ENCODE measurements at regions not wholly inside any gene's neighbourhood (a gene's known extent, or its start where the extent isn't known, plus 50 kb on each side); places are given as distances from the start of the nearest gene placed in this dataset.

DNA sequence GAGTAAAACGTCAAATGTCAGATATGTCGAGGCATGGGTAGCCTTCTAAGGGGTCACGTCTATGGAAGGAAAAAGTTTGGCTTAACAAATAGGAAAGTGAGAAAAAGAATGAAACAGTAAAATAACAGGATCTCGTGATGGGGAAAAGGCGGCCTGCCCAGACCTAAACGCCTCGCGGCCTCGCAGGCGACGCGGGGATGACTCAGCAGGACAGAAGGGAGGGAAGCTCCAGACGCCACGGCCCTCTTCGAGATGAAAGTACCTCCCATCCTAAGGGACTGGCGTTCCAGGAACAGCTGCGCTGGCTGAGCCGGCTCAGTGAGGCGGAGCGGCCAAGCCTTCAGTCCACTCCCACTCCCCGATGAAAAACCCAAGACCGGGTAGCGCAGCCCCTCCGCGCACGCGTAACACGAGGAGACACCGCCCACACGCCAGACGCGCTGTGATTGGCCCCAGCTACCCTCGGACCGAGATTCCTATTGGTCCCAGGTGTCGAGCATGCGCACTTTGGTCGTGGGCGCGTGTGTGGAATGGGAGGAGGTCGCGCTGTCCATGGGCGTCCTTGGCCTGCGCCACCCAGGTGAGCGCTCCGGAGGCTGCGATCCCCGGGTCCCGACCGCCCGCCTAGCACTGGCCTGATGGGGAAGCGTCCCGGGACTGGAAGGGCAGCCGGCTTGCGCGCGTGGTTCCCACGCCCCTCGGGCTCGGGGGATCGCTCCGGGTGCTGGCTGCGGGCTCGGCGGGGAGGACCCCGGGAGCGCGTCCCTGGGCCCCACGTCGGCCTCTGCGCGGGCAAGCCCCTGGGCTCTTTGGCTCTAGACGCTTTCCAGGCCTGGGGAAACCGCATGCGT is 588.5 kb downstream of the MTRR start (continued):
- peak; percentile 51; the same call in 1 of the 2 replicates for TF ChIP-seq MYC (CRISPR knock-in tag; IDR thresholded peaks at IDR 0.05; ENCODE audit: borderline replicate concordance)
- no peak for TF ChIP-seq STAG1 (CRISPR knock-in tag; IDR thresholded peaks at IDR 0.05)
- TF ChIP-seq ZNF101 (CRISPR knock-in tag; IDR thresholded peaks at IDR 0.05; ENCODE audit: borderline replicate concordance, low read depth) = no peak
- TF ChIP-seq ZNF768 (CRISPR knock-in tag; IDR thresholded peaks at IDR 0.05) = no peak

DNA sequence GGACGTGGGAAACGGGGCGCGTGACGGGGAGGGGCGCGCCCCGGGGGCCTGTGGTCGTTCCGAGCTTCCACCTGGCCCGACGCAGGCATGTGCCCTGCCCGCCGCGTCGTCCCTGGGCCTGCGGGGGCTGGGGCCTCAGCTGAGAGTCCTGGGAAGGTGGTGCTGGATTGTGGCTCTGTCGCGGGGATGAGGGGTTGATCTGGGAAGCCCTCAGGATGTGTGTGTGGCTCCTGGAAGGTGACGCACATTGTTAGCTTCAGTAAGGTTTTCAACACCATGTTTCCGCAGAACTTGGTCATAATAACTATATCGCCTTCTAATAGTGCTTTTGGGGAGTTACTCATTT is 589.1 kb downstream of the MTRR start:
- peaks cover 13% of the 10 kb centered on the region for H3K79me2 ChIP-seq (ENCODE audit: insufficient read depth, low read length)
- intact Hi-C loops (cut with micrococcal nuclease; ENCODE audit: unreplicated experiment) (no loop called here), in situ Hi-C loops (cut with HindIII; ENCODE audit: extremely low pct_ligation_motif_present, low pct_unique_long_range_greater_than_20kb) (no loop called here)
- H3K9me3 ChIP-seq (ENCODE audit: low read length) = peaks cover 13% of the 10 kb centered on the region; the same call in 1 of the 2 replicates
- H3K9ac ChIP-seq (ENCODE audit: insufficient read depth, low read depth, low read length) = peak overlapping the region; percentile 77
- ATAC-seq (peak; percentile 68), DNase-seq (ENCODE audit: low spot score) (no peak), FAIRE-seq (no peak)
- H4K20me1 ChIP-seq (ENCODE audit: insufficient read depth, low read length) = no peaks in the 10 kb centered on the region
- H3K4me3 ChIP-seq (replicated peaks in 1 of 3; ENCODE audit: insufficient read depth in 1 of 3, low read depth in 2 of 3, low read length in 3 of 3) = peak overlapping the region; percentile 62 to 78 (median 76)
- 50% methylated on average over 5 of the region's 22 CpGs for WGBS (ENCODE audit: low lambda C conversion rate)
- H3K27me3 ChIP-seq (ENCODE audit: control insufficient read depth in 1 of 2, insufficient read depth in 2 of 2, low read length in 2 of 2) = no peaks in the 10 kb centered on the region
- H3K4me1 ChIP-seq (ENCODE audit: insufficient read depth, low read length) = peaks cover 7% of the 10 kb centered on the region; the same call in 1 of the 2 replicates
- no peaks in the 10 kb centered on the region for H3K36me3 ChIP-seq (replicated peaks in 1 of 2; ENCODE audit: control insufficient read depth in 1 of 2, insufficient read depth in 2 of 2, low read length in 2 of 2)
- ChIA-PET POLR2A (interaction anchor here (1.2 kb wide), 1 partner anchor 13 kb away, joined by 3 read pairs; no protein-coding TSS in a partner anchor), CTCF (ENCODE audit: low intra/inter-chr PET ratio, low total read pairs) (no interaction called here)
- no peak overlapping the region for H2AFZ ChIP-seq (ENCODE audit: low read length)
- no TSS peak for BruUV-seq (replicated peaks)
- H3K27ac ChIP-seq (ENCODE audit: extremely low read length, insufficient read depth, low read length) = peak overlapping the region; percentile 63
- H3K4me2 ChIP-seq (ENCODE audit: low read depth, low read length) = peak overlapping the region; percentile 66
- TF ChIP-seq ARNT2 (CRISPR knock-in tag; IDR thresholded peaks at IDR 0.05; ENCODE audit: low read depth) = no peak
- no peak for TF ChIP-seq NR2F6 (IDR thresholded peaks at IDR 0.05)
- TF ChIP-seq NR2F6 (CRISPR knock-in tag; IDR thresholded peaks at IDR 0.05) = no peak
- no peak for TF ChIP-seq ZNF552 (CRISPR knock-in tag; IDR thresholded peaks at IDR 0.05; ENCODE audit: borderline replicate concordance)
- no peak for TF ChIP-seq ETV6 (CRISPR knock-in tag; conservative IDR thresholded peaks at IDR 0.05)
- TF ChIP-seq TRIM22 (IDR thresholded peaks at IDR 0.05) = no peak
- TF ChIP-seq BRD4 (CRISPR knock-in tag; IDR thresholded peaks at IDR 0.05) = no peak
- TF ChIP-seq SRSF4 (IDR thresholded peaks at IDR 0.05; ENCODE audit: low read depth, low read length, poor library complexity, severe bottlenecking) = no peak
- no peak for TF ChIP-seq HNF1A (IDR thresholded peaks at IDR 0.05; ENCODE audit: low read depth)
- TF ChIP-seq HNF1A (CRISPR knock-in tag; IDR thresholded peaks at IDR 0.05; ENCODE audit: borderline replicate concordance) = peak; percentile 8; the same call in 1 of the 2 replicates
- TF ChIP-seq, protein P1, sequence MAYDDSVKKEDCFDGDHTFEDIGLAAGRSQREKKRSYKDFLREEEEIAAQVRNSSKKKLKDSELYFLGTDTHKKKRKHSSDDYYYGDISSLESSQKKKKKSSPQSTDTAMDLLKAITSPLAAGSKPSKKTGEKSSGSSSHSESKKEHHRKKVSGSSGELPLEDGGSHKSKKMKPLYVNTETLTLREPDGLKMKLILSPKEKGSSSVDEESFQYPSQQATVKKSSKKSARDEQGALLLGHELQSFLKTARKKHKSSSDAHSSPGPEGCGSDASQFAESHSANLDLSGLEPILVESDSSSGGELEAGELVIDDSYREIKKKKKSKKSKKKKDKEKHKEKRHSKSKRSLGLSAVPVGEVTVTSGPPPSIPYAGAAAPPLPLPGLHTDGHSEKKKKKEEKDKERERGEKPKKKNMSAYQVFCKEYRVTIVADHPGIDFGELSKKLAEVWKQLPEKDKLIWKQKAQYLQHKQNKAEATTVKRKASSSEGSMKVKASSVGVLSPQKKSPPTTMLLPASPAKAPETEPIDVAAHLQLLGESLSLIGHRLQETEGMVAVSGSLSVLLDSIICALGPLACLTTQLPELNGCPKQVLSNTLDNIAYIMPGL (CRISPR knock-in tag; IDR thresholded peaks at IDR 0.05; ENCODE audit: borderline replicate concordance in 1 of 2, low read depth in 1 of 2) = 0 out of 4 replicates have a peak, but pooled peaks of 1 of the 2 experiments have one; percentile 3
- TF ChIP-seq SALL1 (CRISPR knock-in tag; IDR thresholded peaks at IDR 0.05) = no peak
